ENCODE measurements at regions not wholly inside any gene's neighbourhood (a gene's known extent, or its start where the extent isn't known, plus 50 kb on each side); places are given as distances from the start of the nearest gene placed in this dataset.

DNA sequence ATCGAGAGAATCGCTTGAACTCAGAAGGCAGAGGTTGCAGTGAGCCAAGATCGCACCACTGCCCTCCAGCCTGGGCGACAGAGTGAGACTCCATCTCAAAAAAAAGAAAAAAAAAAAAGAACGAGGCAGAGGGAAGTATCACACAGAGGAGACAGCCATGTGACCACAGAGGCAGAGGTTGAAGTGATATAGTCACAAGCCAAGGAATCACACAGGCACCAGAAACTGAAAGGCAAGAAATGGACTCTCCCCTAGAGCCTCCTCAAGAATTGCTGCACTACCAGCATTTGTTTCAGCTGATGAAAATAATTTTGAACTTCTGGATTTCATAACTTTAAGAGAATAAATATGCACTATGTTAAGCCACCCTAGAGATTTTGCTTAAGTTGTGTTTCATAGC is 459.6 kb downstream of the PTPRC start:
- DNase-seq, result no peak
- Histone ChIP-seq H3K4me1 (no peaks in the 10 kb centered on the region), H3K36me3 (no peaks in the 10 kb centered on the region), H3K4me3 (no peak overlapping the region), H3K27ac (no peak overlapping the region), H3K27me3 (no peaks in the 10 kb centered on the region), H3K9me3 (no peaks in the 10 kb centered on the region)
- intact Hi-C loops (cut with DNase I; ENCODE audit: low total_unique reads) (no loop called here), in situ Hi-C loops (cut with MboI; ENCODE audit: low sequenced_read_pairs in 4 of 4) (no loop called here)
- TF ChIP-seq POLR2A (IDR thresholded peaks at IDR 0.05), result no peak
- no peak for TF ChIP-seq CTCF (IDR thresholded peaks at IDR 0.05 in 4 of 5, conservative IDR thresholded peaks at IDR 0.05 in 1 of 5)
- no peak for ATAC-seq

DNA sequence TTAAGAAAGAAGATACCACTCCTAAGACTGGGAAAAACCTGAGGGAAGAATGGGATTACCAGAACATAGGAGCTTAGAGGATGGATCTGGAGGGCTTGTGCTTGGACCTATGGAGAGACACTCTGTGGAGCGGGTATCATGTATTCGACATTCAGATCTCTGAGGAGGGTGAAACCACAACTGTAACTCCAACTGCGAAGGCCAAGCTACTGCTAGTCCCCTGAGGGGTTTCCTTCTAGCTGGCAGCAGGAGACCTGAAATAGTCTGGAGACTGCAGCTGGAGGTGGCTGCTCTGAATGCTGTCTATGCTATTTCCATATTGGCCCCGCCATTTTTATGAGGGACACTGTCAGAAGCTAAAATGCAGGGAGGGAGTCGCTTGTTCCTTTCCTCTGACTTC is 462.3 kb downstream of the PTPRC start:
- in situ Hi-C loops (cut with MboI; ENCODE audit: low sequenced_read_pairs in 4 of 4), result no loop called here
- DNase-seq, result no peak
- Histone ChIP-seq H3K9me3 (no peaks in the 10 kb centered on the region), H3K4me1 (no peaks in the 10 kb centered on the region), H3K36me3 (no peaks in the 10 kb centered on the region), H3K27me3 (no peaks in the 10 kb centered on the region), H3K27ac (no peak overlapping the region), H3K4me3 (no peak overlapping the region)
- no peak for ATAC-seq
- TF ChIP-seq POLR2A (IDR thresholded peaks at IDR 0.05) (no peak), CTCF (IDR thresholded peaks at IDR 0.05 in 4 of 5, conservative IDR thresholded peaks at IDR 0.05 in 1 of 5) (no peak)
- intact Hi-C loops (cut with DNase I; ENCODE audit: low total_unique reads), result no loop called here

DNA sequence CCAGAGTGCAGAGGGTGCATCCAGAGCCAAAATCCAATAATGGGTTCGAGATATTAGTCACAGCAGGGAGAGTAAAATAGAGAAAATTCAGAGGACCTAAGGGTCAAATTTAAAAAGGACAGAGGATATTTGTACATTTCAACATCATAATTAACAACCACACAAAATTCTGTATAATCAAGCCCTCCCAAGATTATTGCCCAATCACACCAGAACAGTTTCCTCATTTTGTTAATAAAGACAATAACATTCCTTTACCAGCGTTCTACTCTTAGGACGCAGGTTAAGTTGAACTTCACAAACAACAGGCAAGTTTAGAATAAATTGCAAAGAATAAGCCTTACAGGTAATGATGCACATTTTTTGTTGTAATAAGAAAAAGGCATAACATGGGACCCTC is 462.8 kb downstream of the PTPRC start:
- TF ChIP-seq POLR2A (IDR thresholded peaks at IDR 0.05) (no peak), CTCF (IDR thresholded peaks at IDR 0.05 in 4 of 5, conservative IDR thresholded peaks at IDR 0.05 in 1 of 5) (no peak)
- Histone ChIP-seq H3K9me3 (no peaks in the 10 kb centered on the region), H3K36me3 (no peaks in the 10 kb centered on the region), H3K4me3 (no peak overlapping the region), H3K27me3 (no peaks in the 10 kb centered on the region), H3K4me1 (no peaks in the 10 kb centered on the region), H3K27ac (no peak overlapping the region)
- in situ Hi-C loops (cut with MboI; ENCODE audit: low sequenced_read_pairs in 4 of 4), result no loop called here
- no peak for ATAC-seq
- intact Hi-C loops (cut with DNase I; ENCODE audit: low total_unique reads), result no loop called here
- no peak for DNase-seq

DNA sequence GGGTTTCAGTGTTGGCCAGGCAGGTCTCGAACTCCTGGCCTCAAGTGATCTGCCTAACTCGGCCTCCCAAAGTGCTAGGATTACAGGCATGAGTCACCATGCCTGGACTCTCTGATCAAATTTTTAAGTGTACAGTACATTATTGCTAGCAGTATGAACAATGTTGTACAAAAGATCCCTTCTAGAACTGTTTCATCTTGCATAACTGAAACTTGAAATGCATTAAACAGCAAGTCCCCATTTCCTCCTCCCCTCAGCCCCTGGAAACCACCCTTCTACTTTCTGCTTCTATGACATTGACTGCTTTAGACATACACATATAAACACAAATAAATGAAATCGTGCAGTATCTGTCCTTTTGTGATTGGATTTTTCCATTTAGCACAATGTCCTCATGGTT is 463.4 kb downstream of the PTPRC start:
- Histone ChIP-seq H3K27ac (no peak overlapping the region), H3K4me1 (no peaks in the 10 kb centered on the region), H3K4me3 (no peak overlapping the region), H3K36me3 (no peaks in the 10 kb centered on the region), H3K27me3 (no peaks in the 10 kb centered on the region), H3K9me3 (no peaks in the 10 kb centered on the region)
- in situ Hi-C loops (cut with MboI; ENCODE audit: low sequenced_read_pairs in 4 of 4) (no loop called here), intact Hi-C loops (cut with DNase I; ENCODE audit: low total_unique reads) (no loop called here)
- no peak for TF ChIP-seq CTCF (IDR thresholded peaks at IDR 0.05 in 4 of 5, conservative IDR thresholded peaks at IDR 0.05 in 1 of 5)
- no peak for TF ChIP-seq POLR2A (IDR thresholded peaks at IDR 0.05)
- ATAC-seq (no peak), DNase-seq (no peak)

- H3K27me3 ChIP-seq, result no peaks in the 10 kb centered on the region
- H3K4me3 ChIP-seq, result no peak overlapping the region
- H3K36me3 ChIP-seq, result no peaks in the 10 kb centered on the region
- no peaks in the 10 kb centered on the region for H3K9me3 ChIP-seq
- intact Hi-C loops (cut with DNase I; ENCODE audit: low total_unique reads) (no loop called here), in situ Hi-C loops (cut with MboI; ENCODE audit: low sequenced_read_pairs in 4 of 4) (no loop called here)
- TF ChIP-seq CTCF (IDR thresholded peaks at IDR 0.05 in 4 of 5, conservative IDR thresholded peaks at IDR 0.05 in 1 of 5) (no peak), POLR2A (IDR thresholded peaks at IDR 0.05) (no peak)
- no peaks in the 10 kb centered on the region for H3K4me1 ChIP-seq
- DNase-seq, result no peak
- ATAC-seq, result no peak
- no peak overlapping the region for H3K27ac ChIP-seq
Measured at GRCh38 chr1:199109160-199109559, 470.3 kb downstream of the PTPRC start.

Data from gastrocnemius medialis (tissue), 4 donors.